ENCODE measurements at regions not wholly inside any gene's neighbourhood (a gene's known extent, or its start where the extent isn't known, plus 50 kb on each side); places are given as distances from the start of the nearest gene placed in this dataset.

DNA sequence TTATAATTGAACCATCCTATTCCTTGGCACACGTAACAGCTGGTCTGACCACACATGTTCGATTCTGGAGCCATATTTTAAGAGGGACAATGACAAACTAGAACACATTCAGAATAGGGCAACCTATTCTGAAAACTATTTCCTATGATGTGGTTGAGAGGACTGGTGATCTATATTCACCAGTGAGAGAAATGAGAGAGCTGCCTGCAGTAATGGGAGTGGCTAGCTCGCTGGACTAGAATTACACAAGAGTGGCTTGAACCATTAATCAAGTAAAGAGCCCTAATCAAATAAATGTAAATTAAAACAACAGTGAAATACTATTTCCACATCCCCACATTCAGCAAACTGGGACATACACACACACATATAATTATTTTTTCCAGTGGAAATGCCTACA lies 55.3 kb upstream of the LY86 start:
- TF ChIP-seq CTCF (IDR thresholded peaks at IDR 0.05) (no peak), POLR2AphosphoS5 (IDR thresholded peaks at IDR 0.05; ENCODE audit: low read depth, low read length) (no peak)
- TF ChIP-seq, protein P1, sequence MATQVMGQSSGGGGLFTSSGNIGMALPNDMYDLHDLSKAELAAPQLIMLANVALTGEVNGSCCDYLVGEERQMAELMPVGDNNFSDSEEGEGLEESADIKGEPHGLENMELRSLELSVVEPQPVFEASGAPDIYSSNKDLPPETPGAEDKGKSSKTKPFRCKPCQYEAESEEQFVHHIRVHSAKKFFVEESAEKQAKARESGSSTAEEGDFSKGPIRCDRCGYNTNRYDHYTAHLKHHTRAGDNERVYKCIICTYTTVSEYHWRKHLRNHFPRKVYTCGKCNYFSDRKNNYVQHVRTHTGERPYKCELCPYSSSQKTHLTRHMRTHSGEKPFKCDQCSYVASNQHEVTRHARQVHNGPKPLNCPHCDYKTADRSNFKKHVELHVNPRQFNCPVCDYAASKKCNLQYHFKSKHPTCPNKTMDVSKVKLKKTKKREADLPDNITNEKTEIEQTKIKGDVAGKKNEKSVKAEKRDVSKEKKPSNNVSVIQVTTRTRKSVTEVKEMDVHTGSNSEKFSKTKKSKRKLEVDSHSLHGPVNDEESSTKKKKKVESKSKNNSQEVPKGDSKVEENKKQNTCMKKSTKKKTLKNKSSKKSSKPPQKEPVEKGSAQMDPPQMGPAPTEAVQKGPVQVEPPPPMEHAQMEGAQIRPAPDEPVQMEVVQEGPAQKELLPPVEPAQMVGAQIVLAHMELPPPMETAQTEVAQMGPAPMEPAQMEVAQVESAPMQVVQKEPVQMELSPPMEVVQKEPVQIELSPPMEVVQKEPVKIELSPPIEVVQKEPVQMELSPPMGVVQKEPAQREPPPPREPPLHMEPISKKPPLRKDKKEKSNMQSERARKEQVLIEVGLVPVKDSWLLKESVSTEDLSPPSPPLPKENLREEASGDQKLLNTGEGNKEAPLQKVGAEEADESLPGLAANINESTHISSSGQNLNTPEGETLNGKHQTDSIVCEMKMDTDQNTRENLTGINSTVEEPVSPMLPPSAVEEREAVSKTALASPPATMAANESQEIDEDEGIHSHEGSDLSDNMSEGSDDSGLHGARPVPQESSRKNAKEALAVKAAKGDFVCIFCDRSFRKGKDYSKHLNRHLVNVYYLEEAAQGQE (IDR thresholded peaks at IDR 0.05; ENCODE audit: insufficient read depth in 1 of 2, low read depth in 2 of 2, low read length in 1 of 2): no peak
